ENCODE measurements at regions not wholly inside any gene's neighbourhood (a gene's known extent, or its start where the extent isn't known, plus 50 kb on each side); places are given as distances from the start of the nearest gene placed in this dataset.

DNA sequence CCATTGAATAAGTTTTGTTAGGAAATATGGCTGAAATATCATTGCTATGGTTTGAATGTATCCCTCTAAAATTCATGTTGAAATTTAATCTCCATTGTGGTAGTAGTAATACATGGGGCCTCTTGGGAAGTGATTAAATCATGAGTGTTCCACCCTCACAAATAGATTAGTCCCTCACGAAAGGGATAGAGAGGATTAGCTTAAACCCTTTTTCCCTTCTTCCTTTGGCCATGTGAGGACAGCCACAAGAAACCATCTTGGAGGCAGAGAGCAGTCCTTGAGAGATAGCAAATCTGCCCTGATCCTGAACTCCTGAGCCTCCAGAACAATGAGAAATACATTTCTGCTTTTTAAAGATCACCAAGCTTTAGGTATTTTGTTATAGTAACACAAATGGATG is 274.2 kb downstream of the CDH19 start:
- Histone ChIP-seq H3K27me3 (ENCODE audit: control insufficient read depth in 3 of 3, insufficient read depth in 3 of 3, low read length in 2 of 3) (no peaks in the 10 kb centered on the region), H3K4me1 (ENCODE audit: control insufficient read depth in 5 of 5, insufficient read depth in 5 of 5, low read length in 5 of 5) (peaks cover 0 to 3% (median 0%) of the 10 kb centered on the region in 5 donors), H3K27ac (ENCODE audit: low read depth in 1 of 2, low read length in 1 of 2) (no peak overlapping the region), H3K9ac (ENCODE audit: insufficient read depth in 1 of 2, low read length in 2 of 2) (no peak overlapping the region), H3K9me3 (ENCODE audit: control insufficient read depth in 4 of 4, insufficient read depth in 3 of 4, low read length in 3 of 4) (peaks cover 0 to 2% (median 0%) of the 10 kb centered on the region in 4 donors), H3K36me3 (ENCODE audit: control insufficient read depth in 4 of 4, insufficient read depth in 4 of 4, low read length in 4 of 4) (no peaks in the 10 kb centered on the region), H3K4me3 (no peak overlapping the region)
- no peak for DNase-seq
- whole genome bisulfite sequencing, 2 donors, result 75 to 81% methylated on average over 1 of the region's 1 CpG
- no peak for ATAC-seq (ENCODE audit: insufficient read depth, low FRiP score)
- TF ChIP-seq, protein P1, sequence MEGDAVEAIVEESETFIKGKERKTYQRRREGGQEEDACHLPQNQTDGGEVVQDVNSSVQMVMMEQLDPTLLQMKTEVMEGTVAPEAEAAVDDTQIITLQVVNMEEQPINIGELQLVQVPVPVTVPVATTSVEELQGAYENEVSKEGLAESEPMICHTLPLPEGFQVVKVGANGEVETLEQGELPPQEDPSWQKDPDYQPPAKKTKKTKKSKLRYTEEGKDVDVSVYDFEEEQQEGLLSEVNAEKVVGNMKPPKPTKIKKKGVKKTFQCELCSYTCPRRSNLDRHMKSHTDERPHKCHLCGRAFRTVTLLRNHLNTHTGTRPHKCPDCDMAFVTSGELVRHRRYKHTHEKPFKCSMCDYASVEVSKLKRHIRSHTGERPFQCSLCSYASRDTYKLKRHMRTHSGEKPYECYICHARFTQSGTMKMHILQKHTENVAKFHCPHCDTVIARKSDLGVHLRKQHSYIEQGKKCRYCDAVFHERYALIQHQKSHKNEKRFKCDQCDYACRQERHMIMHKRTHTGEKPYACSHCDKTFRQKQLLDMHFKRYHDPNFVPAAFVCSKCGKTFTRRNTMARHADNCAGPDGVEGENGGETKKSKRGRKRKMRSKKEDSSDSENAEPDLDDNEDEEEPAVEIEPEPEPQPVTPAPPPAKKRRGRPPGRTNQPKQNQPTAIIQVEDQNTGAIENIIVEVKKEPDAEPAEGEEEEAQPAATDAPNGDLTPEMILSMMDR (IDR thresholded peaks at IDR 0.05; ENCODE audit: control extremely low read depth, extremely low read depth), result no peak

- Histone ChIP-seq H3K36me3 (ENCODE audit: control insufficient read depth in 4 of 4, insufficient read depth in 4 of 4, low read length in 4 of 4) (no peaks in the 10 kb centered on the region), H3K27ac (ENCODE audit: low read depth in 1 of 2, low read length in 1 of 2) (no peak overlapping the region), H3K4me3 (no peak overlapping the region), H3K4me1 (ENCODE audit: control insufficient read depth in 5 of 5, insufficient read depth in 5 of 5, low read length in 5 of 5) (peaks cover 0 to 6% (median 0%) of the 10 kb centered on the region in 5 donors), H3K27me3 (ENCODE audit: control insufficient read depth in 3 of 3, insufficient read depth in 3 of 3, low read length in 2 of 3) (no peaks in the 10 kb centered on the region), H3K9ac (ENCODE audit: insufficient read depth in 1 of 2, low read length in 2 of 2) (no peak overlapping the region), H3K9me3 (ENCODE audit: control insufficient read depth in 4 of 4, insufficient read depth in 3 of 4, low read length in 3 of 4) (peaks cover 0 to 2% (median 0%) of the 10 kb centered on the region in 4 donors)
- TF ChIP-seq, protein P1 (IDR thresholded peaks at IDR 0.05; ENCODE audit: control extremely low read depth, extremely low read depth), result no peak
- ATAC-seq (ENCODE audit: insufficient read depth, low FRiP score) (no peak), DNase-seq (no peak)
- WGBS, 2 donors, result 83 to 89% methylated on average over 4 of the region's 4 CpGs
Measured at GRCh38 chr18:66328296-66328878, 275.5 kb downstream of the CDH19 start.

DNA sequence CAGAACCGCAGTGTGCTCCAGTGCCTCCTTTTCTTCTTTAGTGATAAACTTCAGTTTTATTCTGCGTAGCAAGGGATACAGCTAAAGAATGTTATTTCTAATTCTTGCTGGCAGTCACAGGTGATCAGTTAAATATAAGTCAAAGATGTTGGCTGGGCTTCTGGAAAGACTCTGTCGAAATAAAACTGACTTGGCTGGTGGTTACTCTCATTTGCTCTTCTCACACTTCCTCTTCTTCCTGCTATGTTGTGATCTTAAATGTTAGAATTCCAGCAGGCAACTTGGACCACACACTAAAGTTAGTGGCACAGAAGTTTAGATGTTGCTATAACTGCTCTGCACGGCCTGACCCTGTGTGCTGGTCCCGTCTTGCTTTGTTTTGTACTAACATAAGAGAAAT is 278.6 kb downstream of the CDH19 start:
- TF ChIP-seq, protein P1 (IDR thresholded peaks at IDR 0.05; ENCODE audit: control extremely low read depth, extremely low read depth), result no peak
- WGBS, 2 donors, result 68 to 82% methylated on average over 5 of the region's 5 CpGs
- H3K36me3 ChIP-seq (ENCODE audit: control insufficient read depth in 4 of 4, insufficient read depth in 4 of 4, low read length in 4 of 4), result no peaks in the 10 kb centered on the region
- peak; percentile 31 to 75 (median 68) for DNase-seq
- no peak overlapping the region for H3K9ac ChIP-seq (ENCODE audit: insufficient read depth in 1 of 2, low read length in 2 of 2)
- peaks cover 0 to 6% (median 0%) of the 10 kb centered on the region in 5 donors for H3K4me1 ChIP-seq (ENCODE audit: control insufficient read depth in 5 of 5, insufficient read depth in 5 of 5, low read length in 5 of 5)
- ATAC-seq (ENCODE audit: insufficient read depth, low FRiP score), result no peak
- H3K27ac ChIP-seq (ENCODE audit: low read depth in 1 of 2, low read length in 1 of 2), result no peak overlapping the region
- H3K4me3 ChIP-seq, result no peak overlapping the region
- H3K9me3 ChIP-seq (ENCODE audit: control insufficient read depth in 4 of 4, insufficient read depth in 3 of 4, low read length in 3 of 4), result peaks cover 0 to 2% (median 0%) of the 10 kb centered on the region in 4 donors
- H3K27me3 ChIP-seq (ENCODE audit: control insufficient read depth in 3 of 3, insufficient read depth in 3 of 3, low read length in 2 of 3), result no peaks in the 10 kb centered on the region

- Histone ChIP-seq H3K27ac (ENCODE audit: low read depth in 1 of 2, low read length in 1 of 2) (no peak overlapping the region), H3K9ac (ENCODE audit: insufficient read depth in 1 of 2, low read length in 2 of 2) (no peak overlapping the region), H3K4me1 (ENCODE audit: control insufficient read depth in 5 of 5, insufficient read depth in 5 of 5, low read length in 5 of 5) (peaks cover 0 to 6% (median 0%) of the 10 kb centered on the region in 5 donors), H3K4me3 (no peak overlapping the region), H3K27me3 (ENCODE audit: control insufficient read depth in 3 of 3, insufficient read depth in 3 of 3, low read length in 2 of 3) (no peaks in the 10 kb centered on the region), H3K9me3 (ENCODE audit: control insufficient read depth in 4 of 4, insufficient read depth in 3 of 4, low read length in 3 of 4) (peaks cover 0 to 2% (median 0%) of the 10 kb centered on the region in 4 donors), H3K36me3 (ENCODE audit: control insufficient read depth in 4 of 4, insufficient read depth in 4 of 4, low read length in 4 of 4) (no peaks in the 10 kb centered on the region)
- TF ChIP-seq, protein P1 (IDR thresholded peaks at IDR 0.05; ENCODE audit: control extremely low read depth, extremely low read depth), result no peak
- 83 to 89% methylated on average over 2 of the region's 2 CpGs for WGBS, 2 donors
- ATAC-seq (ENCODE audit: insufficient read depth, low FRiP score) (no peak), DNase-seq (no peak)
Measured at GRCh38 chr18:66324616-66325015, 279.3 kb downstream of the CDH19 start.

All from lung (tissue), 11 donors.